ENCODE measurements at regions not wholly inside any gene's neighbourhood (a gene's known extent, or its start where the extent isn't known, plus 50 kb on each side); places are given as distances from the start of the nearest gene placed in this dataset.

- no peak for DNase-seq
These were observed 159.3 kb downstream of the CAND1 start for GRCh38 chr12:67428431-67428830.

- DNase-seq: no peak
These were observed 161.7 kb downstream of the CAND1 start for GRCh38 chr12:67430708-67431335.

- no peak for DNase-seq
These were observed 162.4 kb downstream of the CAND1 start for GRCh38 chr12:67431411-67432020.

DNA sequence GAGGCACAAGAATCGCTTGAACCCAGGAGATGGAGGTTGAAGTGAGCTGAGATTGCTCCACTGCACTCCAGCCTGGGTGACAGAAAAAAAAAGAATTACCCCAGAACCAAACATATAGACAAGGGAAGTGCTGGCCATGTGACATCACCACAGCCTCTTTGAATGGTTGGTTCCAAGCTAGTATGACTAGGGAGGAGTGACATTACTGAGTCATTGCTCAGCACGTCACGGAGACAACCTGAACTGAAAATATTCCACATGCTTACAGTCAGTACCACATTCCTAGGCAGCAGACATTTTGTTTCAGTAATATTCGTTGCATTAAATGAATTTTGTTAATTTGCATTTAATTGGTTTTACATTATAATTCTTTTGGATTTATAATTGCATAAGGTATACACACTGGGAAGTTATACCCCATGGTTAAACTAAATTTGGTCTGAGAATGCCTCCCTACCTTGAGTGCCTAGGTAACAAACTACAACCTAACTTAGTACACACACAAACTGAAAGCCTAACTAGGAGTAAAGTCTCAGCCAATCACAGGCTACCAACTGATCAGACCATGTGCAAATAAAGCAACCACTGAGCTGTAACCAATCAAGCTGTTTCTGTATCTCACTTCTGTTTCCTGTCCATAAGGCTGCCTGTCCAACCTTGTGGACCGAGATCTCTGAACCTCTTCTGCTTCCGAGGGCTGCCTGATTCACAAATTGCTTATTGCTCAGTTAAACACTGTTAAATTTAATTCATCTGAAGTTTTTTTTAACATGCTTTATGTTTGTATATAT is 164.4 kb downstream of the CAND1 start:
- DNase-seq: no peak

- no peak for DNase-seq
These were observed 165.7 kb downstream of the CAND1 start for GRCh38 chr12:67434671-67435370.

DNA sequence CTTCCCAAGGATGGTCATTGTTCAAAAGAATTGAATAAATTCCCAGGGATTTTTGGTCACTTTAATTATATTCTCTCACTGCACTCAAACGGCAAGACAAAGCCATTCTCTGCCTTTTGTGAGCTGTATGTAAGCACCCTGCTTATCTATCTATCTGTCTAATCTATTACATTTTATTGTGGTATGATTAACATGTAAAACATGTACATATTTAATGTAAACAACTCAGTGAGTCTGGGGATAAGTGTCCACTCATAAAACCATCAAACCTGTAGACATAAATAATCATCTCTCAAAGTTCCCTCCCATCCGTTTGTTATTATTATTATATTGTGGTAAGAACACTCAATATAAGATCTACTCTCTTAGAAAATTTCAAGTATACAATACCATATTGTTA is 167.1 kb downstream of the CAND1 start:
- no peak for DNase-seq

DNA sequence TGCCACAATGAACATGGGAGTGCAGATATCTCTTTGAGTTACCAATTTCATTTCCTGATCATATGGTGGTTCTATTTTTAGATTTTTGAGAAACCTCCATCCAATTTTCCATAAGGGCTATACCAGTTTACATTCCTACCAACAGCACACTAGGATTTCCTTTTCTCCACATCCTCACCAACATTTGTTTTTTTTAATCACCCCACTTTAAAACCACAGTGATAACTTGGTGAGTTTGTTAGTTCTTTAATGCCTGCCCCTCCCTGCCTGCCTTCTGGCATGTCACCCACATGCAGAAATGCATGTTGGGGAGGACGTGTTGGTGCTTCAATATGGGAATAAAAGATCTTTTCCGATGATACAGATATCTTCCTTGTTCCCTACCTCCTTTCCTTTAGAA is 167.9 kb downstream of the CAND1 start:
- no peak for DNase-seq

GRCh38 chr12:67439611-67440010 is 170.5 kb downstream of the CAND1 start:
- DNase-seq: no peak

- DNase-seq: peak; percentile 61
These were observed 172.7 kb downstream of the CAND1 start for GRCh38 chr12:67441736-67442346.

DNA sequence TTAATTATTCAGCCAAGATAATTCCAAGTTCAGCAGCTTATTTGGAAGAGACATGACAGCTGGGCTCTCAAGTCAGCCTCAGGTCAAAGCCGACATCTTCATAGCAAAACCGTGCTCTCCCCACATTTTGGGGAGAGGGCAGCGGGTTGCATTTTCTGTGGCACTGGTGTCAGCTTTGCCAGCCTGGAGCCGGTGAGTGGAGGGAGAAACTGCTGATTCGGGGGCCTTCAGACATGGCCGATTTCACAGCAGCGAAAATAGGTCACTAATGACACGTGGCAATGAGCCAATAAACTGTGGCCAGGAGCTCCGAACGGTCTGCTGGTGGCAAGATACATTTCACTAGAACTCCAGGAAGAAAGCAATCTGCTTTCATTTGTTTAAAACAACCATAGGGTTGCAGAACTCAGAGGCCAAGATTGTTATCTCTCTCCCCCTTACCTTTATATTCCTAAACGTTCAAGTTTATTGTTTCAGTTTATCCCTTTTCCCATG is 173.2 kb downstream of the CAND1 start:
- no peak for DNase-seq

- no peak for DNase-seq
These were observed 173.7 kb downstream of the CAND1 start for GRCh38 chr12:67442896-67443295.

DNA sequence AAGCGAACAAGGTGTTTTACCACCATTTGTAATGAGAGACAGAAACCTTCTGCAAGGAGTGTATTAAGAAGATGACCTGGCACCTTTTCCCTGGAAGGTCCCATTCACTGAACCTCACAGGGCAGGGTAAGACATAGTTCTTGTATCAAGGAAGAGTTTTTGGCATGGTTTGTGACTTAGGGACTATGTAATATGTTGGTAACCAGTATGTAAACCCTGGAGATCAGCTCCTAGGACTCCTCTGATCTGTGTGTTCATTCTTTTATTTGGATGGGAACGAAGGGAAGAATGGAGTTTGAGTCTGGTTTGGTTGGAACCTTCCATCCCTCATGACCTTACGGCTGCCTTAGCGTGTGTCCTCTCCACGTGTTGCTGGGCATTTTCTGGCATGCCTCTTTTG is 175.4 kb downstream of the CAND1 start:
- no peak for DNase-seq

DNA sequence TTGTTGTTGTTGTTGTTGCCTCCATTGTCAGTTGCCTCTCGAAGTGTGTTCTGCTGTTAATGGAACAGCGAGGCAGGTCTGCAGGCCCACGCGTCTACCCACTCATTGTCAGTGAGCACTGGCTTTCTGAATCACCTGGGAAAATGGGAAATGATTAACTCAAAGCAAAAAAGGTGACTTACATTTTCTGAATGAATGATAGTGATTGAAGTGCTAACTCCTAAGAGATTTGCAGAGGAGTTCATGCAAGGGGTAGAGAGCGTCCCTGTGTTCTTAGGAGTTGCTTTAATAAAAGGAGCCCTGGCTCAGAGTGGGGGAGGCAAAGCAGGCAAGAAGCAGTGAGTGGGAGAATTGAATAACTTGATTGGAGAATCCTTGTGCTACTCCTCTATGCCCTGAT is 177.6 kb downstream of the CAND1 start:
- no peak for DNase-seq

GRCh38 chr12:67447180-67447579 is 178.0 kb downstream of the CAND1 start:
- DNase-seq: no peak

- no peak for DNase-seq
These were observed 180.5 kb downstream of the CAND1 start for GRCh38 chr12:67449591-67450052.

DNA sequence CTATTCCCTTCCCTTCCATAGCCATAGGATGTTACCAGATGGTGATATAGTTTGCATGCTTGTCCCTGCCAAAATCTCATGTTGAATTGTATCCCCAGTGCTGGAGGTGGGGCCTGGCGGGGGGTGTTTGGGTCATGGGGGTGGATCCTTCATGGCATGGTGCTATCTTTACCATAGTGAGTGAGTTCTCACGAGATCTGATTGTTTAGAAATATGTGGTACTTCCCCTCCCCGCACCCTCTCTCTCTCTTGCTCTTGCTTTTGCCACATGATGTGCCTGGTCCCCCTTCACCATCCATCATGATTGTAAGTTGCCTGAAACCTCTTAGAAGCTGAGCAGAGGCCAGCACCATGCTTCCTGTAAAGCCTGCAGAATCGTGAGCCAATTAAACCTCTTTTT is 181.3 kb downstream of the CAND1 start:
- DNase-seq: no peak

- no peak for DNase-seq
These were observed 182.0 kb downstream of the CAND1 start for GRCh38 chr12:67451206-67451605.

DNA sequence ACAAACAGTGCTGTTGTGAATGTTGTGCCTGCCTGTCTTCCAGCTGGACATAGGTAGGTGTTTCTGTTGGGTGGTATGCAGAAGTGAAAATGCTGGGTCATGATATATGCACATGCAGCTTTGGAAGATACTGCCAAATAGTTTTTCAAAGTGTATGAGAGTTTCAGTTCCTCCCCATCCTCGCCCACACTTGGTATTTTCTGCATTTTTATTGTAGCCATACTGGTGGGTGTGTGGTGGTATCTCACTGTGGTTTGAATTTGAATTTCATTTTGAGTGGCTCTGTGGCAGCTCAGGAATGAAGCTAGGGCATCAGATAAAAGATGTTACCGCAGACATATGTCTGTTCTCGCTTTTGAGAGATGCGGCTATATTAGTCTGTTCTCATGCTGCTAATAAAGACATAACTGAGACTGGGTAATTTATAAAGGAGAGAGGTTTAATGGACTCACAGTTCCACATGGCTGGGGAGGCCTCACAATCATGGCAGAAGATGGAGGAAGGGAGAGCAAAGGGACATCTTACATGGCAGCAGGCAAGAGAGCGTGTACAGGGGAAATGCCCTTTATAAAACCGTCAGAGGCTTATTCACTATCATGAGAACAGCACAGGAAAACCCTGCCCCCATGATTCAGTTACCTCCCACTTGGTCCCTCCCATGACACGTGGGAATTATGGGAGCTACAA is 183.1 kb downstream of the CAND1 start:
- DNase-seq: no peak

- DNase-seq: no peak
These were observed 184.0 kb downstream of the CAND1 start for GRCh38 chr12:67453191-67453590.

DNA sequence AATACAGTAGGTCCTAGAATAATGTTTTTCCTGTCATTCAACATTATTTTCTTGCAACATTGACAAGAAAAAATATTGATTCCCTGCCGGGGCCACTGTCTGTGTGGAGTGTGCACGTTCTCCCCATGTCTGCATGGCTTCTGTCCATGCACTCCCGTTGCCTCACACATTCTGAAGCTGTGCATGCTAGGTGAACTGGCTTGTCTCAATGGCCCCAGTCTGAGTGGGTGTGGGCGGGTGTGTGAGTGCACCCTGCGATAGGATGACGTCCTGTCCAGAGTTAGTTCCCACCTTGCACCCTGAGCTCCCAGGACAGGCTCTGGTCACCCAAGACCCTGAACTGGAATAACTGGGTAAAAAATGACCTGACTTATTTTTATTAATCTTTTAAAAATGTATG is 186.1 kb downstream of the CAND1 start:
- no peak for DNase-seq

- DNase-seq: no peak
These were observed 187.3 kb downstream of the CAND1 start for GRCh38 chr12:67456431-67456901.

DNA sequence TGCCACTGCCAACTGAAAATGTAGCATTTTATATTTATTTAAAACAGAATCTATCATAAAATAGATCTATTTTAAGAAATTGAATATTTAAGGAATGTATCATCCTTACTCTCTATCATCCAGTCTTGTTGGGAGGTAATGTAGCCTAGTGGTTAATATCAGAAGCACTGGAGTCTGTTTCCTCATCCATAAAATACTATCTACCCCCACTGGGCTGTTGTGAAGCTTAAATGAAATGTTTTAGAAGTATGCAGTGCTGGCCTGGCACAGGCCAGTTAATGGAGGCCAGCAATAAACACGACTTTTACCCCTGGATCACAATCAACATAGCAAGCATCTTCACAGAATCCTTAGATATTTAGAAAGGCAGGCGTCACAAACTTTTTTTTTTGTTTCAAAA is 188.0 kb downstream of the CAND1 start:
- DNase-seq: no peak
